ENCODE measurements at regions not wholly inside any gene's neighbourhood (a gene's known extent, or its start where the extent isn't known, plus 50 kb on each side); places are given as distances from the start of the nearest gene placed in this dataset.
A peak's percentile ranks its signal among the peaks of the same experiment; 100 is the strongest.

- WGBS, 2 donors = 37 to 45% methylated on average over 4 of the region's 4 CpGs
- H3K36me3 ChIP-seq = no peaks in the 10 kb centered on the region
- H3K4me1 ChIP-seq = peaks cover 0 to 6% (median 2%) of the 10 kb centered on the region in 4 donors
- no peak for DNase-seq (ENCODE audit: low spot score in 2 of 2)
- H3K4me3 ChIP-seq = no peak overlapping the region
- H3K27ac ChIP-seq = peak overlapping the region in 2 of 4 donors; percentile 18 to 62
- no peaks in the 10 kb centered on the region for H3K9me3 ChIP-seq
- TF ChIP-seq POLR2A (IDR thresholded peaks at IDR 0.05) (no peak), CTCF (IDR thresholded peaks at IDR 0.05) (no peak), EP300 (IDR thresholded peaks at IDR 0.05) (no peak)
- H3K27me3 ChIP-seq = no peaks in the 10 kb centered on the region
Measured at GRCh38 chr7:15862016-15862780, 175.7 kb upstream of the MEOX2 start.

GRCh38 chr7:15860264-15860949, 173.9 kb upstream of the MEOX2 start:
- Histone ChIP-seq H3K27ac (no peak overlapping the region), H3K4me3 (no peak overlapping the region), H3K4me1 (peaks cover 0 to 13% (median 3%) of the 10 kb centered on the region in 4 donors), H3K27me3 (no peaks in the 10 kb centered on the region), H3K9me3 (no peaks in the 10 kb centered on the region), H3K36me3 (no peaks in the 10 kb centered on the region)
- DNase-seq (ENCODE audit: low spot score in 2 of 2) = no peak
- TF ChIP-seq EP300 (IDR thresholded peaks at IDR 0.05) = no peak
- no peak for TF ChIP-seq POLR2A (IDR thresholded peaks at IDR 0.05)
- no peak for TF ChIP-seq CTCF (IDR thresholded peaks at IDR 0.05)
- 58 to 65% methylated on average over 1 of the region's 1 CpG for WGBS, 2 donors

GRCh38 chr7:15857026-15857425, 170.5 kb upstream of the MEOX2 start:
- H3K36me3 ChIP-seq = no peaks in the 10 kb centered on the region
- 67 to 80% methylated on average over 3 of the region's 3 CpGs for whole genome bisulfite sequencing, 2 donors
- TF ChIP-seq CTCF (IDR thresholded peaks at IDR 0.05) (no peak), POLR2A (IDR thresholded peaks at IDR 0.05) (no peak), EP300 (IDR thresholded peaks at IDR 0.05) (no peak)

GRCh38 chr7:15856311-15856710, 169.8 kb upstream of the MEOX2 start:
- TF ChIP-seq POLR2A (IDR thresholded peaks at IDR 0.05) (no peak), CTCF (IDR thresholded peaks at IDR 0.05) (no peak), EP300 (IDR thresholded peaks at IDR 0.05) (no peak)
- Histone ChIP-seq H3K27ac (peak overlapping the region in 1 of 4 donors; percentile 32), H3K4me1 (peaks cover 0 to 30% (median 0%) of the 10 kb centered on the region in 4 donors), H3K36me3 (no peaks in the 10 kb centered on the region), H3K27me3 (no peaks in the 10 kb centered on the region), H3K4me3 (no peak overlapping the region), H3K9me3 (no peaks in the 10 kb centered on the region)
- no peak for DNase-seq (ENCODE audit: low spot score in 2 of 2)

More at GRCh38 chr7:15857026-15857425, 170.5 kb upstream of the MEOX2 start:
- Histone ChIP-seq H3K4me3 (no peak overlapping the region), H3K27me3 (no peaks in the 10 kb centered on the region), H3K27ac (no peak overlapping the region), H3K9me3 (no peaks in the 10 kb centered on the region), H3K4me1 (peaks cover 0 to 32% (median 0%) of the 10 kb centered on the region in 4 donors)
- no peak for DNase-seq (ENCODE audit: low spot score in 2 of 2)

- Histone ChIP-seq H3K36me3 (no peaks in the 10 kb centered on the region), H3K9me3 (no peaks in the 10 kb centered on the region), H3K27ac (peak overlapping the region in 1 of 4 donors; percentile 28), H3K4me3 (no peak overlapping the region), H3K27me3 (no peaks in the 10 kb centered on the region), H3K4me1 (peaks cover 0 to 30% (median 0%) of the 10 kb centered on the region in 4 donors)
- no peak for TF ChIP-seq POLR2A (IDR thresholded peaks at IDR 0.05)
- TF ChIP-seq EP300 (IDR thresholded peaks at IDR 0.05) = no peak
- TF ChIP-seq CTCF (IDR thresholded peaks at IDR 0.05) = no peak
- WGBS, 2 donors = 47 to 64% methylated on average over 6 of the region's 6 CpGs
- DNase-seq (ENCODE audit: low spot score in 2 of 2) = no peak
Measured at GRCh38 chr7:15855525-15856109, 169.1 kb upstream of the MEOX2 start.

All from tibial nerve (tissue), 4 donors.